HL-60 (cell line): ENCODE measurements at regions not wholly inside any gene's neighbourhood (a gene's known extent, or its start where the extent isn't known, plus 50 kb on each side); places are given as distances from the start of the nearest gene placed in this dataset.

ENCODE experiments used
- DNase-seq, 2 experiments: peaks; one replicate each; pipeline ENCODE4 v3.0.0-alpha.2; 2010 to 2020; ENCODE audit warnings: low read depth in 1 of 2, low spot score in 1 of 2
- H3K27ac ChIP-seq: fragments of 250-450 bp; sonication (Bioruptor Pico); replicated peaks from 2 replicates; pipeline ENCODE4 v1.5.1; 2020; ENCODE audit warnings: mild to moderate bottlenecking, moderate library complexity
- H3K27me3 ChIP-seq: fragments of 250-450 bp; sonication (Bioruptor Pico); 2 replicates; pipeline ENCODE4 v1.5.1; 2021; ENCODE audit warnings: mild to moderate bottlenecking, moderate library complexity; ENCODE audit not compliant: insufficient read depth, poor library complexity, severe bottlenecking
- H3K4me3 ChIP-seq: replicated peaks from 2 replicates; pipeline ENCODE4 v1.5.1; 2011; ENCODE audit warnings: mild to moderate bottlenecking, control low read depth, low read length; ENCODE audit not compliant: insufficient read depth
- GABPA ChIP-seq: IDR thresholded peaks from 2 replicates; pipeline ENCODE4 v1.6.1; 2012; ENCODE audit warnings: low read depth
- POLR2AphosphoS5 ChIP-seq: IDR thresholded peaks from 2 replicates; pipeline ENCODE4 v1.6.1; 2012; ENCODE audit warnings: low read depth
- SPI1 ChIP-seq: IDR thresholded peaks from 2 replicates; pipeline ENCODE4 v1.6.1; 2012; ENCODE audit warnings: low read depth, mild to moderate bottlenecking, borderline replicate concordance
- TF ChIP-seq, protein P1 (sequence below): IDR thresholded peaks from 2 replicates; pipeline ENCODE4 v1.6.1; 2012; ENCODE audit warnings: low read depth; ENCODE audit not compliant: insufficient replicate concordance
- TF ChIP-seq, protein P2 (sequence below): IDR thresholded peaks from one replicate; pipeline ENCODE4 v1.5.1; 2011; ENCODE audit warnings: low read length, control low read depth, inconsistent platforms; ENCODE audit not compliant: insufficient read depth

DNA sequence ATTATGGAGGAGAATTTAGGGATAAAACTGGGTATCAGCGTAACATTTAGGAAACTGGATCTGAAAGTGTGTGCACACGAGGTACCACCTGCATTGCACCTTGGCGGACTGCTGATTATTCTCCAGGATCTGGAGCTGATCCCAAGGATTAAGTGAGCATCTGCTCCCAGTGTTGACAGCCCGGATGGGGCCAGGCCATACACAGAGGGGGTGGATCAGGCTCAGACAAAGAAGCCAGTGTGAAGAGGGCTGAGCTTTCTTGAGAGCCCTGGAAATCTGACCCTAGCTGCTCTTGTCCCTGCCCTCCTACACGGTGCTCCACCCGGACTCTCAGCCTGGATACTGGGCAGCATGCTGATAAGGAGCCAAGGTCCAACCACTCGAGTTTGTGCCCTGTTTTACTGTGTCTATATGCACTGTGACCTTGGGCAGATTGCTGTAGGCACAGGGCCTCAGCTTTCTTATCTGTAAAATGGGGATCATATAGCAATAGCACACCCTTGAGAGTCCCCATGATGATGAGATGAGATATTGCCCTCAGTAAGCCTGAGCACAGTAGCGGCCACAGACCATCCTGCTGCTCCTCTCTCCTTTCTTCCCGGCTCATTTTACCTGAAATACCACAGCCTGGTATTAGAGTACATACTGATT is 396.8 kb upstream of the CELF4 start:
- H3K4me3 ChIP-seq: no peak overlapping the region
- H3K27ac ChIP-seq: no peak overlapping the region
- TF ChIP-seq SPI1 (no peak), GABPA (no peak), POLR2AphosphoS5 (no peak)
- TF ChIP-seq, protein P1, sequence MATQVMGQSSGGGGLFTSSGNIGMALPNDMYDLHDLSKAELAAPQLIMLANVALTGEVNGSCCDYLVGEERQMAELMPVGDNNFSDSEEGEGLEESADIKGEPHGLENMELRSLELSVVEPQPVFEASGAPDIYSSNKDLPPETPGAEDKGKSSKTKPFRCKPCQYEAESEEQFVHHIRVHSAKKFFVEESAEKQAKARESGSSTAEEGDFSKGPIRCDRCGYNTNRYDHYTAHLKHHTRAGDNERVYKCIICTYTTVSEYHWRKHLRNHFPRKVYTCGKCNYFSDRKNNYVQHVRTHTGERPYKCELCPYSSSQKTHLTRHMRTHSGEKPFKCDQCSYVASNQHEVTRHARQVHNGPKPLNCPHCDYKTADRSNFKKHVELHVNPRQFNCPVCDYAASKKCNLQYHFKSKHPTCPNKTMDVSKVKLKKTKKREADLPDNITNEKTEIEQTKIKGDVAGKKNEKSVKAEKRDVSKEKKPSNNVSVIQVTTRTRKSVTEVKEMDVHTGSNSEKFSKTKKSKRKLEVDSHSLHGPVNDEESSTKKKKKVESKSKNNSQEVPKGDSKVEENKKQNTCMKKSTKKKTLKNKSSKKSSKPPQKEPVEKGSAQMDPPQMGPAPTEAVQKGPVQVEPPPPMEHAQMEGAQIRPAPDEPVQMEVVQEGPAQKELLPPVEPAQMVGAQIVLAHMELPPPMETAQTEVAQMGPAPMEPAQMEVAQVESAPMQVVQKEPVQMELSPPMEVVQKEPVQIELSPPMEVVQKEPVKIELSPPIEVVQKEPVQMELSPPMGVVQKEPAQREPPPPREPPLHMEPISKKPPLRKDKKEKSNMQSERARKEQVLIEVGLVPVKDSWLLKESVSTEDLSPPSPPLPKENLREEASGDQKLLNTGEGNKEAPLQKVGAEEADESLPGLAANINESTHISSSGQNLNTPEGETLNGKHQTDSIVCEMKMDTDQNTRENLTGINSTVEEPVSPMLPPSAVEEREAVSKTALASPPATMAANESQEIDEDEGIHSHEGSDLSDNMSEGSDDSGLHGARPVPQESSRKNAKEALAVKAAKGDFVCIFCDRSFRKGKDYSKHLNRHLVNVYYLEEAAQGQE: no peak
- TF ChIP-seq, protein P2, sequence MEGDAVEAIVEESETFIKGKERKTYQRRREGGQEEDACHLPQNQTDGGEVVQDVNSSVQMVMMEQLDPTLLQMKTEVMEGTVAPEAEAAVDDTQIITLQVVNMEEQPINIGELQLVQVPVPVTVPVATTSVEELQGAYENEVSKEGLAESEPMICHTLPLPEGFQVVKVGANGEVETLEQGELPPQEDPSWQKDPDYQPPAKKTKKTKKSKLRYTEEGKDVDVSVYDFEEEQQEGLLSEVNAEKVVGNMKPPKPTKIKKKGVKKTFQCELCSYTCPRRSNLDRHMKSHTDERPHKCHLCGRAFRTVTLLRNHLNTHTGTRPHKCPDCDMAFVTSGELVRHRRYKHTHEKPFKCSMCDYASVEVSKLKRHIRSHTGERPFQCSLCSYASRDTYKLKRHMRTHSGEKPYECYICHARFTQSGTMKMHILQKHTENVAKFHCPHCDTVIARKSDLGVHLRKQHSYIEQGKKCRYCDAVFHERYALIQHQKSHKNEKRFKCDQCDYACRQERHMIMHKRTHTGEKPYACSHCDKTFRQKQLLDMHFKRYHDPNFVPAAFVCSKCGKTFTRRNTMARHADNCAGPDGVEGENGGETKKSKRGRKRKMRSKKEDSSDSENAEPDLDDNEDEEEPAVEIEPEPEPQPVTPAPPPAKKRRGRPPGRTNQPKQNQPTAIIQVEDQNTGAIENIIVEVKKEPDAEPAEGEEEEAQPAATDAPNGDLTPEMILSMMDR: no peak
- DNase-seq: no peak
- no peaks in the 10 kb centered on the region for H3K27me3 ChIP-seq

DNA sequence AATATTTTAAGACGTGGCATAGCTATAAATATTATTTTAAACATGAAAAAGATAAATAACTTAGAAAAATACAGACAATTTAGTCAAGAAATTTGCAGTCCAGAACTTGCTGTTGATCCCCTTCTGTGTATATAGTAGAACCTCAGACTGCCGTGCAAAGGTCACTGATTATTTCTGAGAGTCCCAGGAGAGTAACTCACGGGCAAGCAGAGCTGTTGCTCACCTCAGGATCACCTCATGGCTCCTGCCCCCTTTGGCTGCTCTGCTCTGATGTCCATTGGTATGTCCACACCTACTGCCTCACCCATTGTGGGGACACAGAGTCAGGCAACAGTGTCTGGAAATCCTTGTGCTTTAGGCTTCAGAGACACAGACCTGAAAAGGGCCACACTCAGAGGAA is 392.9 kb upstream of the CELF4 start:
- Histone ChIP-seq H3K27me3 (no peaks in the 10 kb centered on the region), H3K27ac (no peak overlapping the region), H3K4me3 (no peak overlapping the region)
- no peak for DNase-seq
- no peak for TF ChIP-seq SPI1
- no peak for TF ChIP-seq GABPA
- TF ChIP-seq, protein P1: no peak
- TF ChIP-seq POLR2AphosphoS5: no peak
- TF ChIP-seq, protein P2: no peak

DNA sequence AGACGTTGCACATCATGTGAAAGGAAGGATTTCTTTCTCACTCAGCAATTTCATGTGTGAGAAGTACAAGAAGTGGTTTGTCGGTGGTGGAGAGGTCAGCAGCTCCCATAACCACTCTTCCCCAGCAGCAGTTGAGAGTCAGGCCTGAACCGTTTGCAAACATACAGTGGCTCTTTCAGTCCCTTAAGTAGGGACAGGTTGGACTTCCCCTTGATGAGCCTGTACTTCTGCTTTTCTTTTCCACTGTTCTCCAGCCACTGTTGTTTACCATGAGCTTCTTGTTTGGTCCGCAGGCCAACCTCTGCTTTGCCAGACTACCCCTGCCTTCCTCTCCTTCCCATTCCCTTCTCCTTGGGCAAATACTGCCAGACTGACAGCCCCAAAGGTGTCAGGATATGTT is 391.3 kb upstream of the CELF4 start:
- peak in 1 of 2 experiments; percentile 62 for DNase-seq
- no peak overlapping the region for H3K27ac ChIP-seq
- H3K4me3 ChIP-seq: no peak overlapping the region
- TF ChIP-seq POLR2AphosphoS5 (no peak), SPI1 (peak; percentile 86; the same call in 1 of the 2 replicates)
- H3K27me3 ChIP-seq: no peaks in the 10 kb centered on the region

DNA sequence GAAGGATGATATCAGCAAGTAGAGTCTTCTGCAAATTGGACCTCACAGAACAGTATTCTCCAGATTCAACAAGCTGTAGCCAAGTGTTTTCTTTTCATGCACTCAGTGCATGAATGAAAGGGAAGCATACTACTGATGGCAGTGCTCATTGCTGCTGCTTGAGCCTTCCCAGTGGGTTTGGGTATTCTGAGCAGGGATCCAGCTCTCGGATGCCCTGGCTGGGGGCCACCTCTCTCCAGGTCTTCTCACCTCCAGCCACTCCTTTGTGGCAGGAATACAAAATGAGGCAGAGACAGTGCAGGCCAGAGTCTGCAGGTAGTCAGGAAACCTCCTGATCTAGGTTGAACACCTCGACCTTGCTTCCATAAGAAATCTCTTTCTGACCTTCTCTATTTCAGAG is 390.4 kb upstream of the CELF4 start:
- TF ChIP-seq SPI1: no peak
- no peak for TF ChIP-seq GABPA
- no peaks in the 10 kb centered on the region for H3K27me3 ChIP-seq
- H3K4me3 ChIP-seq: no peak overlapping the region
- H3K27ac ChIP-seq: no peak overlapping the region
- DNase-seq: no peak

DNA sequence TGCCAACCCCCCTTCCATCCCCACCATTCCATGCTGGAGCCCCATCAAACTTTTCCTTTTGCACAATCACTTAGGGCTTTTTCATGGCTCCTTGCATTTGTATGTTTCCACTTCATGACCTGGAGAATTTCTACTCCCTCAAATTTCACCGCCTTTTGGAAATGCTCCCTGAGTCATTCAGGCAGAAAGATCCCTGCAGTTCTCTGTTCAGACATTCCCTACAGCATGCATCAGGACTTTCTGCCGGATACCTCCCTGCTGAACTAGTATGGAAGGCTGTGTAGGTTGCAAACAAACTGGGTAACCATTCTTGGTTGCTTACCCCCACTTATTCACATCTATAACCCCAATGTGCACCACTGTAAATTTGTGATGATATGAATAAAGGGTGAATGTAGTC is 389.6 kb upstream of the CELF4 start:
- DNase-seq: no peak
- TF ChIP-seq SPI1: no peak
- TF ChIP-seq, protein P1: no peak
- TF ChIP-seq POLR2AphosphoS5: no peak
- TF ChIP-seq, protein P2: no peak
- no peak for TF ChIP-seq GABPA
- Histone ChIP-seq H3K27me3 (no peaks in the 10 kb centered on the region), H3K27ac (no peak overlapping the region), H3K4me3 (no peak overlapping the region)
